ENCODE measurements at regions not wholly inside any gene's neighbourhood (a gene's known extent, or its start where the extent isn't known, plus 50 kb on each side); places are given as distances from the start of the nearest gene placed in this dataset.
"Not testable (repeated sequence)": the region's sequence is repeated elsewhere in the genome, so short reads cannot be mapped to it uniquely, and the experiment has no call there.

GRCh38 chr6:84309336-84309735 is 81.9 kb upstream of the CEP162 start:
- Histone ChIP-seq H2BK12ac (ENCODE audit: low read length) (no peak overlapping the region), H3K79me2 (ENCODE audit: control insufficient read depth, insufficient read depth, low read length, poor library complexity) (no peaks in the 10 kb centered on the region), H3K23ac (ENCODE audit: low read length) (no peak overlapping the region), H4K12ac (ENCODE audit: low read depth, low read length) (no peak overlapping the region), H3K14ac (ENCODE audit: low read length) (no peak overlapping the region), H3K4ac (ENCODE audit: low read depth, low read length) (no peak overlapping the region), H4K8ac (ENCODE audit: low read depth, low read length) (no peak overlapping the region), H3K18ac (ENCODE audit: low read length) (no peak overlapping the region), H3K27ac (ENCODE audit: low read depth, low read length) (no peak overlapping the region), H2AFZ (ENCODE audit: insufficient read depth, low read length, poor library complexity) (no peak overlapping the region), H3K9me3 (ENCODE audit: insufficient read depth, low read depth, low read length) (no peaks in the 10 kb centered on the region), H3K27me3 (ENCODE audit: insufficient read depth, low read length) (no peaks in the 10 kb centered on the region), H3K4me1 (ENCODE audit: control insufficient read depth in 1 of 2, insufficient read depth in 2 of 2, low read length in 2 of 2) (no peaks in the 10 kb centered on the region), H3K4me3 (ENCODE audit: low read depth, low read length) (no peak overlapping the region), H3K4me2 (ENCODE audit: low read length) (no peak overlapping the region), H2BK5ac (ENCODE audit: low read depth, low read length, poor library complexity) (no peak overlapping the region), H2AK5ac (ENCODE audit: low read length) (no peak overlapping the region), H3K9ac (ENCODE audit: low read length) (no peak overlapping the region), H4K91ac (ENCODE audit: low read depth, low read length) (no peak overlapping the region), H2BK120ac (ENCODE audit: insufficient read depth, low read length, poor library complexity) (no peak overlapping the region), H3K79me1 (ENCODE audit: low read length) (no peaks in the 10 kb centered on the region), H3K36me3 (ENCODE audit: control insufficient read depth in 1 of 2, insufficient read depth in 2 of 2, low read length in 2 of 2) (no peaks in the 10 kb centered on the region)
- no peak for DNase-seq
- no CpG with 5 or more reads among the region's 2 CpGs for WGBS (ENCODE audit: extremely low coverage, insufficient coverage, insufficient read length)

- no peaks in the 10 kb centered on the region for H3K79me2 ChIP-seq (ENCODE audit: control insufficient read depth, insufficient read depth, low read length, poor library complexity)
- H3K79me1 ChIP-seq (ENCODE audit: low read length) = no peaks in the 10 kb centered on the region
- no peak overlapping the region for H3K23ac ChIP-seq (ENCODE audit: low read length)
- no peak overlapping the region for H3K4me2 ChIP-seq (ENCODE audit: low read length)
- H3K4me1 ChIP-seq (ENCODE audit: control insufficient read depth in 1 of 2, insufficient read depth in 2 of 2, low read length in 2 of 2) = no peaks in the 10 kb centered on the region
- H3K4me3 ChIP-seq (ENCODE audit: low read depth, low read length) = no peak overlapping the region
- H3K18ac ChIP-seq (ENCODE audit: low read length) = no peak overlapping the region
- DNase-seq = no peak
- H3K9ac ChIP-seq (ENCODE audit: low read length) = no peak overlapping the region
- H3K27ac ChIP-seq (ENCODE audit: low read depth, low read length) = no peak overlapping the region
- no peak overlapping the region for H2BK5ac ChIP-seq (ENCODE audit: low read depth, low read length, poor library complexity)
- no peak overlapping the region for H2BK12ac ChIP-seq (ENCODE audit: low read length)
- no peak overlapping the region for H4K12ac ChIP-seq (ENCODE audit: low read depth, low read length)
- H2AFZ ChIP-seq (ENCODE audit: insufficient read depth, low read length, poor library complexity) = no peak overlapping the region
- no peaks in the 10 kb centered on the region for H3K9me3 ChIP-seq (ENCODE audit: insufficient read depth, low read depth, low read length)
- no peak overlapping the region for H2AK5ac ChIP-seq (ENCODE audit: low read length)
- H2BK120ac ChIP-seq (ENCODE audit: insufficient read depth, low read length, poor library complexity) = no peak overlapping the region
- no peak overlapping the region for H3K14ac ChIP-seq (ENCODE audit: low read length)
- no peak overlapping the region for H3K4ac ChIP-seq (ENCODE audit: low read depth, low read length)
- H3K36me3 ChIP-seq (ENCODE audit: control insufficient read depth in 1 of 2, insufficient read depth in 2 of 2, low read length in 2 of 2) = no peaks in the 10 kb centered on the region
- H3K27me3 ChIP-seq (ENCODE audit: insufficient read depth, low read length) = no peaks in the 10 kb centered on the region
- H4K8ac ChIP-seq (ENCODE audit: low read depth, low read length) = no peak overlapping the region
- no CpG with 5 or more reads among the region's 3 CpGs for WGBS (ENCODE audit: extremely low coverage, insufficient coverage, insufficient read length)
- H4K91ac ChIP-seq (ENCODE audit: low read depth, low read length) = no peak overlapping the region
Measured at GRCh38 chr6:84304881-84305280, 77.4 kb upstream of the CEP162 start.

GRCh38 chr6:84291033-84291432 is 63.6 kb upstream of the CEP162 start:
- H3K4me2 ChIP-seq (ENCODE audit: low read length); H3K27me3 ChIP-seq (ENCODE audit: insufficient read depth, low read length); H3K18ac ChIP-seq (ENCODE audit: low read length); H2BK120ac ChIP-seq (ENCODE audit: insufficient read depth, low read length, poor library complexity); H3K23ac ChIP-seq (ENCODE audit: low read length); DNase-seq; H3K4me1 ChIP-seq (ENCODE audit: control insufficient read depth in 1 of 2, insufficient read depth in 2 of 2, low read length in 2 of 2); H4K8ac ChIP-seq (ENCODE audit: low read depth, low read length); H3K4me3 ChIP-seq (ENCODE audit: low read depth, low read length); H3K4ac ChIP-seq (ENCODE audit: low read depth, low read length); H4K12ac ChIP-seq (ENCODE audit: low read depth, low read length); H3K9me3 ChIP-seq (ENCODE audit: insufficient read depth, low read depth, low read length); H3K79me2 ChIP-seq (ENCODE audit: control insufficient read depth, insufficient read depth, low read length, poor library complexity); H3K27ac ChIP-seq (ENCODE audit: low read depth, low read length); H2BK5ac ChIP-seq (ENCODE audit: low read depth, low read length, poor library complexity); H3K14ac ChIP-seq (ENCODE audit: low read length); H3K9ac ChIP-seq (ENCODE audit: low read length); H2AFZ ChIP-seq (ENCODE audit: insufficient read depth, low read length, poor library complexity); H3K79me1 ChIP-seq (ENCODE audit: low read length); H3K36me3 ChIP-seq (ENCODE audit: control insufficient read depth in 1 of 2, insufficient read depth in 2 of 2, low read length in 2 of 2); H2AK5ac ChIP-seq (ENCODE audit: low read length); H4K91ac ChIP-seq (ENCODE audit: low read depth, low read length); H2BK12ac ChIP-seq (ENCODE audit: low read length): not testable (repeated sequence)
- no CpG with 5 or more reads among the region's 1 CpG for WGBS (ENCODE audit: extremely low coverage, insufficient coverage, insufficient read length)

GRCh38 chr6:84284428-84285049 is 57.1 kb upstream of the CEP162 start:
- no peak for DNase-seq
- H3K4ac ChIP-seq (ENCODE audit: low read depth, low read length) = no peak overlapping the region
- H3K36me3 ChIP-seq (ENCODE audit: control insufficient read depth in 1 of 2, insufficient read depth in 2 of 2, low read length in 2 of 2) = no peaks in the 10 kb centered on the region
- no peak overlapping the region for H3K4me2 ChIP-seq (ENCODE audit: low read length)
- H3K23ac ChIP-seq (ENCODE audit: low read length) = no peak overlapping the region
- no peak overlapping the region for H2AK5ac ChIP-seq (ENCODE audit: low read length)
- H3K4me1 ChIP-seq (ENCODE audit: control insufficient read depth in 1 of 2, insufficient read depth in 2 of 2, low read length in 2 of 2) = peaks cover 0 to 4% of the 10 kb centered on the region in 2 experiments
- H3K18ac ChIP-seq (ENCODE audit: low read length) = no peak overlapping the region
- H4K91ac ChIP-seq (ENCODE audit: low read depth, low read length) = no peak overlapping the region
- H3K79me2 ChIP-seq (ENCODE audit: control insufficient read depth, insufficient read depth, low read length, poor library complexity) = no peaks in the 10 kb centered on the region
- no peaks in the 10 kb centered on the region for H3K79me1 ChIP-seq (ENCODE audit: low read length)
- H3K9ac ChIP-seq (ENCODE audit: low read length) = no peak overlapping the region
- H2BK5ac ChIP-seq (ENCODE audit: low read depth, low read length, poor library complexity) = no peak overlapping the region
- no peak overlapping the region for H2BK12ac ChIP-seq (ENCODE audit: low read length)
- H3K9me3 ChIP-seq (ENCODE audit: insufficient read depth, low read depth, low read length) = no peaks in the 10 kb centered on the region
- H3K14ac ChIP-seq (ENCODE audit: low read length) = no peak overlapping the region
- WGBS (ENCODE audit: extremely low coverage, insufficient coverage, insufficient read length) = no CpG with 5 or more reads among the region's 6 CpGs
- no peak overlapping the region for H2BK120ac ChIP-seq (ENCODE audit: insufficient read depth, low read length, poor library complexity)
- H3K27ac ChIP-seq (ENCODE audit: low read depth, low read length) = no peak overlapping the region
- H3K4me3 ChIP-seq (ENCODE audit: low read depth, low read length) = no peak overlapping the region
- H2AFZ ChIP-seq (ENCODE audit: insufficient read depth, low read length, poor library complexity) = no peak overlapping the region
- no peak overlapping the region for H4K12ac ChIP-seq (ENCODE audit: low read depth, low read length)
- no peak overlapping the region for H4K8ac ChIP-seq (ENCODE audit: low read depth, low read length)
- H3K27me3 ChIP-seq (ENCODE audit: insufficient read depth, low read length) = no peaks in the 10 kb centered on the region

All from trophoblast cell (in vitro differentiated cells and primary cell).